ENCODE measurements at regions not wholly inside any gene's neighbourhood (a gene's known extent, or its start where the extent isn't known, plus 50 kb on each side); places are given as distances from the start of the nearest gene placed in this dataset.

DNA sequence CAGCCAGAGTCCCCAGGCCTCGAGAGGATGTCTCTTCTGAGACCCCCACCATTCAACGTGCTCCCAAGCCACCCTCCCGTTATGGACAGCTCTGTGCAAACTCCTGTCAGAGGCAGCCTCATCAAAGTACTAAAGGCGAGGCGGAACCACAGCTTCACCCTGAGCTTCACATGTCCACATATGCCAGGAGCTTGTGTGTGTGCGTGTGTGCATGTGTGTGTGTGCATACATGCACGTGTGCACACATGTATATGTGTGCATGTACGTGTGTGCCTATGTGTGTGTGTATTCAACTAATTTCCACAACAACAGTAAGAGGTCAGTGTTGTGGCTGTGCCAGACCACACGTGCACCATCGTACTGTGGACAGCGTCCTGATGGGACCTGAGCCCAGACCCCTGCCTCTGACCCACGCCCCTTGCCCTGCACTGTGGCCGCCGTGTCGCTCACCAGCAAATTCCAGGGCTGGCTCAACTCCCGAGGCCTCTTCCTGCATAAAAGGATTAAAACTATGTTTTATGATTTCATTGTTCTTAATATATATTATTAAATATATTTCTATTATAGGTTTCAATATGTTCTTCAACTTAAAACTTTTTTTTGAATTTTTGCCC lies 444.8 kb downstream of the EIPR1 start:
- TF ChIP-seq POLR2AphosphoS5 (IDR thresholded peaks at IDR 0.05), result no peak
- TF ChIP-seq EP300 (IDR thresholded peaks at IDR 0.05; ENCODE audit: low read depth), result no peak
- no peak for TF ChIP-seq POLR2A (IDR thresholded peaks at IDR 0.05)
- TF ChIP-seq, protein P1, sequence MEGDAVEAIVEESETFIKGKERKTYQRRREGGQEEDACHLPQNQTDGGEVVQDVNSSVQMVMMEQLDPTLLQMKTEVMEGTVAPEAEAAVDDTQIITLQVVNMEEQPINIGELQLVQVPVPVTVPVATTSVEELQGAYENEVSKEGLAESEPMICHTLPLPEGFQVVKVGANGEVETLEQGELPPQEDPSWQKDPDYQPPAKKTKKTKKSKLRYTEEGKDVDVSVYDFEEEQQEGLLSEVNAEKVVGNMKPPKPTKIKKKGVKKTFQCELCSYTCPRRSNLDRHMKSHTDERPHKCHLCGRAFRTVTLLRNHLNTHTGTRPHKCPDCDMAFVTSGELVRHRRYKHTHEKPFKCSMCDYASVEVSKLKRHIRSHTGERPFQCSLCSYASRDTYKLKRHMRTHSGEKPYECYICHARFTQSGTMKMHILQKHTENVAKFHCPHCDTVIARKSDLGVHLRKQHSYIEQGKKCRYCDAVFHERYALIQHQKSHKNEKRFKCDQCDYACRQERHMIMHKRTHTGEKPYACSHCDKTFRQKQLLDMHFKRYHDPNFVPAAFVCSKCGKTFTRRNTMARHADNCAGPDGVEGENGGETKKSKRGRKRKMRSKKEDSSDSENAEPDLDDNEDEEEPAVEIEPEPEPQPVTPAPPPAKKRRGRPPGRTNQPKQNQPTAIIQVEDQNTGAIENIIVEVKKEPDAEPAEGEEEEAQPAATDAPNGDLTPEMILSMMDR (IDR thresholded peaks at IDR 0.05), result no peak
